Mammary epithelial cell (primary cell): ENCODE measurements at regions not wholly inside any gene's neighbourhood (a gene's known extent, or its start where the extent isn't known, plus 50 kb on each side); places are given as distances from the start of the nearest gene placed in this dataset.

ENCODE experiments used
- CTCF ChIP-seq, 2 donors: IDR thresholded peaks in 1 of 2; conservative IDR thresholded peaks in 1 of 2; 2 replicates each; pipeline ENCODE4 v1.5.1; 2011 to 2012; ENCODE audit warnings: inconsistent platforms in 2 of 2, low read length in 2 of 2, mild to moderate bottlenecking in 2 of 2, control low read depth in 1 of 2, low read depth in 1 of 2; ENCODE audit not compliant: insufficient read depth in 1 of 2; ENCODE audit errors: extremely low read depth in 1 of 2
- EZH2 ChIP-seq: IDR thresholded peaks from 2 replicates; pipeline ENCODE4 v1.6.1; 2012; ENCODE audit warnings: low read length, inconsistent platforms, borderline replicate concordance

- TF ChIP-seq CTCF (conservative IDR thresholded peaks at IDR 0.05 in 1 of 2, IDR thresholded peaks at IDR 0.05 in 1 of 2; ENCODE audit: extremely low read depth in 1 of 2, insufficient read depth in 1 of 2, low read depth in 1 of 2, low read length in 2 of 2), result no peak
- TF ChIP-seq EZH2, result no peak
These were observed 156.3 kb upstream of the EPHA7 start for GRCh38 chr6:93575495-93576267.
